ENCODE measurements at regions not wholly inside any gene's neighbourhood (a gene's known extent, or its start where the extent isn't known, plus 50 kb on each side); places are given as distances from the start of the nearest gene placed in this dataset.

GRCh38 chr2:16069933-16070647 is 129.7 kb downstream of the MYCN start:
- TF ChIP-seq JUN (IDR thresholded peaks at IDR 0.05; ENCODE audit: low read depth, low read length) (no peak), POLR2AphosphoS5 (IDR thresholded peaks at IDR 0.05; ENCODE audit: low read depth, low read length) (no peak), CREB1 (IDR thresholded peaks at IDR 0.05) (no peak), EZH2 (IDR thresholded peaks at IDR 0.05; ENCODE audit: low read depth, low read length, severe bottlenecking) (no peak), POLR2A (IDR thresholded peaks at IDR 0.05; ENCODE audit: control extremely low read depth in 1 of 2, low read depth in 2 of 2, low read length in 2 of 2) (no peak), SRF (IDR thresholded peaks at IDR 0.05; ENCODE audit: low read depth, low read length) (no peak), GTF2F1 (IDR thresholded peaks at IDR 0.05; ENCODE audit: borderline replicate concordance, low read depth, low read length) (no peak)
- TF ChIP-seq, protein P1, sequence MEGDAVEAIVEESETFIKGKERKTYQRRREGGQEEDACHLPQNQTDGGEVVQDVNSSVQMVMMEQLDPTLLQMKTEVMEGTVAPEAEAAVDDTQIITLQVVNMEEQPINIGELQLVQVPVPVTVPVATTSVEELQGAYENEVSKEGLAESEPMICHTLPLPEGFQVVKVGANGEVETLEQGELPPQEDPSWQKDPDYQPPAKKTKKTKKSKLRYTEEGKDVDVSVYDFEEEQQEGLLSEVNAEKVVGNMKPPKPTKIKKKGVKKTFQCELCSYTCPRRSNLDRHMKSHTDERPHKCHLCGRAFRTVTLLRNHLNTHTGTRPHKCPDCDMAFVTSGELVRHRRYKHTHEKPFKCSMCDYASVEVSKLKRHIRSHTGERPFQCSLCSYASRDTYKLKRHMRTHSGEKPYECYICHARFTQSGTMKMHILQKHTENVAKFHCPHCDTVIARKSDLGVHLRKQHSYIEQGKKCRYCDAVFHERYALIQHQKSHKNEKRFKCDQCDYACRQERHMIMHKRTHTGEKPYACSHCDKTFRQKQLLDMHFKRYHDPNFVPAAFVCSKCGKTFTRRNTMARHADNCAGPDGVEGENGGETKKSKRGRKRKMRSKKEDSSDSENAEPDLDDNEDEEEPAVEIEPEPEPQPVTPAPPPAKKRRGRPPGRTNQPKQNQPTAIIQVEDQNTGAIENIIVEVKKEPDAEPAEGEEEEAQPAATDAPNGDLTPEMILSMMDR (IDR thresholded peaks at IDR 0.05; ENCODE audit: control extremely low read depth in 1 of 3, insufficient read depth in 1 of 3, low read depth in 1 of 3, low read length in 3 of 3), result no peak

Data from H1 (cell line).